HG03139 (cell line): ENCODE measurements at regions not wholly inside any gene's neighbourhood (a gene's known extent, or its start where the extent isn't known, plus 50 kb on each side); places are given as distances from the start of the nearest gene placed in this dataset.
"Not testable (repeated sequence)": the region's sequence is repeated elsewhere in the genome, so short reads cannot be mapped to it uniquely, and the experiment has no call there.

ENCODE experiments used
- ATAC-seq: cut with Tn5 transposase; IDR thresholded peaks from one replicate; pipeline ENCODE4 v1.9.1; 2021; ENCODE audit not compliant: unreplicated experiment

GRCh38 chrX:51148848-51149247 is 183.8 kb upstream of the NUDT10 start:
- no peak for ATAC-seq

GRCh38 chrX:51151734-51152133 is 180.9 kb upstream of the NUDT10 start:
- ATAC-seq = no peak

GRCh38 chrX:51155157-51155556 is 177.5 kb upstream of the NUDT10 start:
- ATAC-seq = no peak

- ATAC-seq = no peak
These were observed 177.1 kb upstream of the NUDT10 start for GRCh38 chrX:51155566-51155965.

- ATAC-seq = no peak
These were observed 174.4 kb upstream of the NUDT10 start for GRCh38 chrX:51158231-51158630.

- ATAC-seq = not testable (repeated sequence)
These were observed 173.2 kb upstream of the NUDT10 start for GRCh38 chrX:51159378-51159777.

GRCh38 chrX:51163730-51164129 is 168.9 kb upstream of the NUDT10 start:
- ATAC-seq = no peak

- not testable (repeated sequence) for ATAC-seq
These were observed 154.2 kb upstream of the NUDT10 start for GRCh38 chrX:51178356-51178900.

GRCh38 chrX:51179805-51180204 is 152.8 kb upstream of the NUDT10 start:
- not testable (repeated sequence) for ATAC-seq

- no peak for ATAC-seq
These were observed 150.1 kb upstream of the NUDT10 start for GRCh38 chrX:51182545-51182944.

- no peak for ATAC-seq
These were observed 140.5 kb upstream of the NUDT10 start for GRCh38 chrX:51192104-51192503.

GRCh38 chrX:51215266-51215665 is 117.4 kb upstream of the NUDT10 start:
- no peak for ATAC-seq

- ATAC-seq = no peak
These were observed 116.8 kb upstream of the NUDT10 start for GRCh38 chrX:51215856-51216255.

- ATAC-seq = no peak
These were observed 90.4 kb upstream of the NUDT10 start for GRCh38 chrX:51242212-51242611.

- ATAC-seq = no peak
These were observed 75.1 kb upstream of the NUDT10 start for GRCh38 chrX:51257490-51257889.

- ATAC-seq = not testable (repeated sequence)
These were observed 70.4 kb upstream of the NUDT10 start for GRCh38 chrX:51262271-51262670.

- ATAC-seq = no peak
These were observed 60.0 kb upstream of the NUDT10 start for GRCh38 chrX:51272638-51273037.

- ATAC-seq = no peak
These were observed 50.8 kb upstream of the NUDT10 start for GRCh38 chrX:51281758-51282318.
